ENCODE measurements at regions not wholly inside any gene's neighbourhood (a gene's known extent, or its start where the extent isn't known, plus 50 kb on each side); places are given as distances from the start of the nearest gene placed in this dataset.

DNA sequence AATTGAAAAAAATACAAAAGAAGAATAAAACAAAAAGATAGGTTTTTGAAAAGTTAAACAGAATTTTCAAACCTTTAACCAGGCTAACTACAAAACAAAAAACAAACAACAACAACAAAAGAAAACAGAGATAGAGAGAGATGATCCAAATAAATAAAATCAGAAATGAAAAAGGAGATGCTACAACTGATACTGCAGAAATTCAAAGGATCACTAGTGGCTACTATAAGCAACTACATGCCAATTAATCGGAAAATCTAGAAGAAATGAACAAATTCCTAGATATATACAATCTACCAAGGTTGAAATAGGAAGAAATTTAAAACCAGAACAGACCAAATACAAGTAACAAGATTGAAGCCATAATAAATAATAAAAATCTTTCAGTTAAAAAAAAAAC, 326.8 kb upstream of the VSTM2A start:
- TF ChIP-seq RB1 (IDR thresholded peaks at IDR 0.05; ENCODE audit: borderline replicate concordance) (no peak), PKNOX1 (IDR thresholded peaks at IDR 0.05) (no peak), RAD21 (IDR thresholded peaks at IDR 0.05; ENCODE audit: insufficient read depth, low read depth, low read length) (no peak), CTCF (IDR thresholded peaks at IDR 0.05 in 2 of 3, conservative IDR thresholded peaks at IDR 0.05 in 1 of 3; ENCODE audit: control insufficient read depth in 2 of 3, extremely low read depth in 1 of 3, insufficient read depth in 1 of 3, low read depth in 3 of 3, low read length in 3 of 3) (no peak)

All from GM12878 (cell line).